H1 (cell line): ENCODE measurements at regions not wholly inside any gene's neighbourhood (a gene's known extent, or its start where the extent isn't known, plus 50 kb on each side); places are given as distances from the start of the nearest gene placed in this dataset.

ENCODE experiments used
- CTCF ChIA-PET: fragments of 300-600 bp; sonication (Branson Sonifier 250); formaldehyde crosslinking; loops from one replicate; lab custom pipeline; 2021; ENCODE audit not compliant: partially characterized antibody; lab: Charles Lee
- POLR2A ChIA-PET: fragments of 300-600 bp; sonication (Branson Sonifier 250); formaldehyde crosslinking; loops from one replicate; lab custom pipeline; 2021; ENCODE audit warnings: inconsistent platforms; ENCODE audit not compliant: partially characterized antibody; lab: Charles Lee
- DNase-seq, 2 experiments: peaks; one replicate each; pipeline versions ENCODE4 v3.0.0 to v3.0.0-alpha.2; 2010 to 2022; ENCODE audit warnings: low spot score in 2 of 2, low read depth in 1 of 2, mixed read lengths in 1 of 2
- FAIRE-seq: peaks from 2 replicates; lab custom pipeline; 2011; peaks lifted over from hg19 to GRCh38; lab: Jason Lieb, UNC
- H2AFZ ChIP-seq: 2 replicates; pipeline ENCODE4 v1.8.1; 2012; ENCODE audit warnings: low read length, inconsistent platforms
- H2AK5ac ChIP-seq: 2 replicates; pipeline ENCODE4 v1.6.1; 2013; ENCODE audit warnings: low read depth, low read length
- H2BK120ac ChIP-seq: replicated peaks from 2 replicates; pipeline ENCODE3; 2013; ENCODE audit warnings: low read depth, low read length, inconsistent platforms
- H2BK12ac ChIP-seq: 2 replicates; pipeline ENCODE4 v1.6.1; 2013; ENCODE audit warnings: low read depth, low read length
- H2BK15ac ChIP-seq: 2 replicates; pipeline ENCODE4 v1.6.1; 2013; ENCODE audit warnings: low read length
- H2BK20ac ChIP-seq: 2 replicates; pipeline ENCODE4 v1.6.1; 2013; ENCODE audit warnings: low read length
- H2BK5ac ChIP-seq: 2 replicates; pipeline ENCODE4 v1.6.1; 2013; ENCODE audit warnings: low read depth, low read length
- H3K14ac ChIP-seq: 2 replicates; pipeline ENCODE4 v1.6.1; 2013; ENCODE audit warnings: inconsistent platforms; ENCODE audit not compliant: insufficient read length
- H3K18ac ChIP-seq: 2 replicates; pipeline ENCODE4 v1.6.1; 2013; ENCODE audit warnings: low read length; ENCODE audit errors: extremely low read depth
- H3K23ac ChIP-seq: 2 replicates; pipeline ENCODE4 v1.6.1; 2013; ENCODE audit warnings: inconsistent platforms; ENCODE audit not compliant: insufficient read length
- H3K23me2 ChIP-seq: 2 replicates; pipeline ENCODE4 v1.6.1; 2013; ENCODE audit warnings: low read depth, low read length
- H3K27ac ChIP-seq: 2 replicates; pipeline ENCODE4 v1.6.1; 2011; ENCODE audit warnings: low read depth, low read length, inconsistent platforms
- H3K27me3 ChIP-seq, 4 experiments: replicated peaks in 1 of 4; 1 replicate in 1 of 4; 2 replicates in 3 of 4; pipeline versions ENCODE4 v1.6.1 to v1.8.1; 2011 to 2013; ENCODE audit warnings: low read length in 3 of 4, mild to moderate bottlenecking in 3 of 4, inconsistent platforms in 2 of 4, mixed read lengths in 2 of 4, moderate library complexity in 1 of 4; ENCODE audit not compliant: control insufficient read depth in 3 of 4, insufficient read depth in 3 of 4; ENCODE audit errors: extremely low read depth in 1 of 4
- H3K36me3 ChIP-seq, 4 experiments: 2 replicates each; pipeline versions ENCODE4 v1.6.1 to v1.8.1; 2011 to 2013; ENCODE audit warnings: mild to moderate bottlenecking in 4 of 4, low read length in 3 of 4, moderate library complexity in 2 of 4, control low read depth in 1 of 4, inconsistent platforms in 1 of 4; ENCODE audit not compliant: insufficient read depth in 4 of 4, control insufficient read depth in 2 of 4
- H3K4ac ChIP-seq: replicated peaks from 2 replicates; pipeline ENCODE3; 2013; ENCODE audit warnings: low read length, low read depth, mixed read lengths, inconsistent platforms; ENCODE audit not compliant: insufficient read length
- H3K4me1 ChIP-seq, 4 experiments: replicated peaks in 1 of 4; 1 replicate in 1 of 4; 2 replicates in 3 of 4; pipeline versions ENCODE4 v1.6.1 to v1.8.1; 2011 to 2013; ENCODE audit warnings: low read length in 3 of 4, inconsistent platforms in 2 of 4, mixed read lengths in 1 of 4; ENCODE audit not compliant: insufficient read depth in 4 of 4, control insufficient read depth in 3 of 4
- H3K4me2 ChIP-seq, 2 experiments: 2 replicates each; pipeline versions ENCODE4 v1.6.1 to v1.8.1; 2011 to 2013; ENCODE audit warnings: low read depth in 2 of 2, low read length in 2 of 2, control low read depth in 1 of 2, inconsistent platforms in 1 of 2, mild to moderate bottlenecking in 1 of 2; ENCODE audit not compliant: insufficient read depth in 1 of 2
- H3K4me3 ChIP-seq, 4 experiments: fragments of 200-600, 300-600 bp in 1 of 4; sonication (generic), shearing (Covaris generic), sonication (Bioruptor Twin) in 1 of 4; 2 replicates each; pipeline versions ENCODE4 v1.5.1 to v1.8.1; 2011 to 2016; ENCODE audit warnings: low read length in 4 of 4, low read depth in 3 of 4, control low read depth in 2 of 4, inconsistent platforms in 2 of 4, mild to moderate bottlenecking in 2 of 4, mixed read lengths in 1 of 4, moderate library complexity in 1 of 4; ENCODE audit not compliant: insufficient read depth in 2 of 4; ENCODE audit errors: extremely low read depth in 1 of 4
- H3K56ac ChIP-seq: replicated peaks from 2 replicates; pipeline ENCODE3; 2013; ENCODE audit warnings: low read depth, mild to moderate bottlenecking, mixed read lengths, low read length, inconsistent platforms; ENCODE audit not compliant: insufficient read length
- H3K79me1 ChIP-seq: 2 replicates; pipeline ENCODE4 v1.6.1; 2013; ENCODE audit warnings: low read depth, low read length, control low read depth
- H3K79me2 ChIP-seq, 2 experiments: 2 replicates each; pipeline versions ENCODE4 v1.6.1 to v1.8.1; 2012 to 2013; ENCODE audit warnings: low read length in 2 of 2, mild to moderate bottlenecking in 2 of 2, inconsistent platforms in 1 of 2; ENCODE audit not compliant: insufficient read depth in 2 of 2, control insufficient read depth in 1 of 2
- H3K9ac ChIP-seq, 4 experiments: replicated peaks in 1 of 4; 1 replicate in 1 of 4; 2 replicates in 3 of 4; pipeline versions ENCODE4 v1.6.1 to v1.8.1; 2011 to 2013; ENCODE audit warnings: low read depth in 3 of 4, low read length in 3 of 4, control low read depth in 2 of 4, mild to moderate bottlenecking in 2 of 4, moderate library complexity in 2 of 4, inconsistent platforms in 1 of 4; ENCODE audit errors: extremely low read depth in 1 of 4
- H3K9me3 ChIP-seq, 2 experiments: 2 replicates each; pipeline versions ENCODE4 v1.6.1 to v1.8.1; 2012 to 2013; ENCODE audit warnings: mild to moderate bottlenecking in 2 of 2, moderate library complexity in 2 of 2, control low read depth in 1 of 2, inconsistent platforms in 1 of 2, low read depth in 1 of 2, low read length in 1 of 2, mixed read lengths in 1 of 2; ENCODE audit not compliant: insufficient read depth in 2 of 2
- H4K20me1 ChIP-seq, 2 experiments: replicated peaks in 1 of 2; 2 replicates each; pipeline versions ENCODE3 to v1.8.1; 2011 to 2013; ENCODE audit warnings: inconsistent platforms in 2 of 2, low read length in 2 of 2, mild to moderate bottlenecking in 1 of 2; ENCODE audit not compliant: insufficient read depth in 2 of 2, control insufficient read depth in 1 of 2
- H4K5ac ChIP-seq: 2 replicates; pipeline ENCODE4 v1.6.1; 2013; ENCODE audit warnings: low read length, low read depth, mixed read lengths, inconsistent platforms; ENCODE audit not compliant: insufficient read length
- H4K8ac ChIP-seq: 2 replicates; pipeline ENCODE4 v1.8.0; 2013; ENCODE audit warnings: mild to moderate bottlenecking, moderate library complexity, low read length, inconsistent platforms; ENCODE audit not compliant: insufficient read depth; ENCODE audit errors: extremely low read depth
- H4K91ac ChIP-seq: replicated peaks from 2 replicates; pipeline ENCODE3; 2013; ENCODE audit warnings: low read length, mixed read lengths, inconsistent platforms; ENCODE audit not compliant: insufficient read length
- CHD1 ChIP-seq: IDR thresholded peaks from 2 replicates; pipeline ENCODE4 v1.6.1; 2012; ENCODE audit warnings: low read depth, low read length, improper control_type of control experiment
- EGR1 ChIP-seq: IDR thresholded peaks from 2 replicates; pipeline ENCODE4 v1.6.1; 2011; ENCODE audit warnings: low read depth, low read length, borderline replicate concordance
- GTF2F1 ChIP-seq: IDR thresholded peaks from 2 replicates; pipeline ENCODE4 v1.6.1; 2012; ENCODE audit warnings: low read depth, low read length, improper control_type of control experiment, borderline replicate concordance
- POLR2A ChIP-seq, 2 experiments: IDR thresholded peaks; 1 replicate in 1 of 2; 2 replicates in 1 of 2; pipeline ENCODE4 v1.6.1; 2011; ENCODE audit warnings: low read depth in 2 of 2, low read length in 2 of 2, mild to moderate bottlenecking in 2 of 2; ENCODE audit errors: control extremely low read depth in 1 of 2
- POLR2AphosphoS5 ChIP-seq: IDR thresholded peaks from 2 replicates; pipeline ENCODE4 v1.6.1; 2011; ENCODE audit warnings: low read depth, low read length
- RBBP5 ChIP-seq: IDR thresholded peaks from 2 replicates; pipeline ENCODE4 v1.7.1; 2012; ENCODE audit warnings: low read depth, mild to moderate bottlenecking, inconsistent platforms, low read length, moderate library complexity, borderline replicate concordance
- SP4 ChIP-seq: IDR thresholded peaks from 2 replicates; pipeline ENCODE4 v1.6.1; 2012; ENCODE audit warnings: low read length, inconsistent platforms
- SUZ12 ChIP-seq: fragments of 200-600 bp; sonication (generic); IDR thresholded peaks from 2 replicates; pipeline ENCODE4 v1.6.1; 2012; ENCODE audit warnings: mild to moderate bottlenecking, inconsistent platforms, low read length, moderate library complexity, mixed read lengths
- WGBS, 2 experiments: shearing (Covaris generic) in 1 of 2; methylation state at CpG; one replicate each; pipeline versions ENCODE4 v1.1.6 to v1.1.7; 2013 to 2015; ENCODE audit warnings: low lambda C conversion rate in 2 of 2, mixed read lengths in 2 of 2, inconsistent platforms in 1 of 2, low coverage in 1 of 2, missing lambda C conversion rate in 1 of 2; ENCODE audit not compliant: insufficient replicate concordance in 2 of 2, insufficient coverage in 1 of 2, insufficient read length in 1 of 2; ENCODE audit errors: extremely low coverage in 1 of 2, missing lambda C conversion rate in 1 of 2; 5-methylcytosine and 5-hydroxymethylcytosine counted together
- TF ChIP-seq, protein P1 (sequence below): IDR thresholded peaks from 2 replicates; pipeline ENCODE4 v1.6.1; 2011; ENCODE audit warnings: low read depth, mild to moderate bottlenecking, low read length; ENCODE audit not compliant: insufficient read depth
- TF ChIP-seq, protein P2 (sequence below): IDR thresholded peaks from 2 replicates; pipeline ENCODE4 v1.6.1; 2011; ENCODE audit warnings: low read length, improper control_type of control experiment

DNA sequence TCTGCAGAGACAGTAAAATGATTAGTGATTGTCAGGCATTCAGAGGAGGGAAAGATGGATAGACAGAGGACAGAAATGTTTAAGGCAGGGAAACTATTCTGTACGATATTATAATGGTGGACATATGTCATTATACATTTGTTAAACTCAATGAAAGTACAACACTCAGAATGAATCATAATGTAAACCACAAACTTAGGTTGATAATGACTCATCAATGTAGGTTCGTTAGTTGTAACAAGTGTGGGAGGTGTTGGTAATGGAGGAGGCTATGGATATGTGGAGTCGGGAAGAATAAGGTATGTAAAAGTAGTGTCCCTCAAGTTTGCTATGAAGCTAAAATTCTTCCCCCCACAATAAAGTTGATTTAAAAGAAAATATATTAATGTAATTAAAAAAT is 455.0 kb downstream of the BRINP3 start:
- Histone ChIP-seq H3K23ac (no peak overlapping the region), H2BK20ac (no peak overlapping the region), H3K36me3 (no peaks in the 10 kb centered on the region), H4K5ac (no peak overlapping the region), H3K23me2 (no peaks in the 10 kb centered on the region), H3K9me3 (no peaks in the 10 kb centered on the region), H2BK15ac (no peak overlapping the region), H3K4me2 (no peak overlapping the region), H2BK12ac (no peak overlapping the region), H3K4me1 (no peaks in the 10 kb centered on the region), H4K8ac (no peak overlapping the region), H2BK5ac (no peak overlapping the region), H4K91ac (no peak overlapping the region), H2AFZ (no peak overlapping the region), H3K27me3 (no peaks in the 10 kb centered on the region), H3K79me2 (no peaks in the 10 kb centered on the region), H4K20me1 (no peaks in the 10 kb centered on the region), H2BK120ac (no peak overlapping the region), H2AK5ac (no peak overlapping the region), H3K9ac (no peak overlapping the region), H3K4me3 (no peak overlapping the region), H3K18ac (no peak overlapping the region), H3K79me1 (no peaks in the 10 kb centered on the region), H3K56ac (no peak overlapping the region), H3K4ac (no peak overlapping the region), H3K14ac (no peak overlapping the region), H3K27ac (no peak overlapping the region)
- DNase-seq (no peak), FAIRE-seq (no peak)
- TF ChIP-seq EGR1 (no peak), POLR2A (IDR thresholded peaks at IDR 0.05; ENCODE audit: control extremely low read depth in 1 of 2, low read depth in 2 of 2, low read length in 2 of 2) (no peak), SP4 (no peak), CHD1 (no peak), SUZ12 (no peak), POLR2AphosphoS5 (no peak), GTF2F1 (no peak), RBBP5 (no peak)
- TF ChIP-seq, protein P1, sequence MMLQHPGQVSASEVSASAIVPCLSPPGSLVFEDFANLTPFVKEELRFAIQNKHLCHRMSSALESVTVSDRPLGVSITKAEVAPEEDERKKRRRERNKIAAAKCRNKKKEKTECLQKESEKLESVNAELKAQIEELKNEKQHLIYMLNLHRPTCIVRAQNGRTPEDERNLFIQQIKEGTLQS = no peak
- TF ChIP-seq, protein P2, sequence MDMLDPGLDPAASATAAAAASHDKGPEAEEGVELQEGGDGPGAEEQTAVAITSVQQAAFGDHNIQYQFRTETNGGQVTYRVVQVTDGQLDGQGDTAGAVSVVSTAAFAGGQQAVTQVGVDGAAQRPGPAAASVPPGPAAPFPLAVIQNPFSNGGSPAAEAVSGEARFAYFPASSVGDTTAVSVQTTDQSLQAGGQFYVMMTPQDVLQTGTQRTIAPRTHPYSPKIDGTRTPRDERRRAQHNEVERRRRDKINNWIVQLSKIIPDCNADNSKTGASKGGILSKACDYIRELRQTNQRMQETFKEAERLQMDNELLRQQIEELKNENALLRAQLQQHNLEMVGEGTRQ = no peak
- ChIA-PET CTCF (no interaction called here), POLR2A (no interaction called here)
- WGBS, 2 experiments = 90% methylated on average over 3 of the region's 3 CpGs; no CpG with 5 or more reads in 1 of the 2 experiments
